AG10803 (cell line): ENCODE measurements at regions not wholly inside any gene's neighbourhood (a gene's known extent, or its start where the extent isn't known, plus 50 kb on each side); places are given as distances from the start of the nearest gene placed in this dataset.

Experiments used
- DNase-seq: peaks from one replicate; pipeline ENCODE4 v3.0.0; 2010; ENCODE audit warnings: low read depth
- H3K4me3 ChIP-seq: 2 replicates; pipeline ENCODE4 v1.5.1; 2011; ENCODE audit warnings: mild to moderate bottlenecking, low read length, control low read depth
- CTCF ChIP-seq: conservative IDR thresholded peaks from 2 replicates; pipeline ENCODE4 v1.5.1; 2011; ENCODE audit warnings: mild to moderate bottlenecking, low read length, control low read depth, inconsistent platforms

GRCh38 chr11:91608677-91609076 lies 615.9 kb upstream of the FAT3 start:
- H3K4me3 ChIP-seq = no peak overlapping the region
- no peak for DNase-seq
- no peak for TF ChIP-seq CTCF

GRCh38 chr11:91596111-91596510 lies 628.5 kb upstream of the FAT3 start:
- DNase-seq = no peak
- no peak for TF ChIP-seq CTCF
- H3K4me3 ChIP-seq = no peak overlapping the region

GRCh38 chr11:91591021-91591420 lies 633.6 kb upstream of the FAT3 start:
- no peak for DNase-seq
- no peak overlapping the region for H3K4me3 ChIP-seq
- TF ChIP-seq CTCF = no peak

- no peak for DNase-seq
- no peak for TF ChIP-seq CTCF
- no peak overlapping the region for H3K4me3 ChIP-seq
Observed at GRCh38 chr11:91587131-91587530, 637.5 kb upstream of the FAT3 start.

- no peak for TF ChIP-seq CTCF
- H3K4me3 ChIP-seq = no peak overlapping the region
- no peak for DNase-seq
Observed at GRCh38 chr11:91585035-91585801, 639.4 kb upstream of the FAT3 start.

- H3K4me3 ChIP-seq = no peak overlapping the region
- no peak for TF ChIP-seq CTCF
- DNase-seq = no peak
Observed at GRCh38 chr11:91563176-91563575, 661.4 kb upstream of the FAT3 start.

- no peak overlapping the region for H3K4me3 ChIP-seq
- DNase-seq = no peak
- no peak for TF ChIP-seq CTCF
Observed at GRCh38 chr11:91560434-91560833, 664.2 kb upstream of the FAT3 start.
